DMS53 treated with DMSO at 0.1 percent for 48 hours (cell line): ENCODE measurements at regions not wholly inside any gene's neighbourhood (a gene's known extent, or its start where the extent isn't known, plus 50 kb on each side); places are given as distances from the start of the nearest gene placed in this dataset.
"Not testable (repeated sequence)": the region's sequence is repeated elsewhere in the genome, so short reads cannot be mapped to it uniquely, and the experiment has no call there.

Experiments
- DNase-seq: peaks from one replicate; lab custom pipeline; 2025; ENCODE audit not compliant: unreplicated experiment; lab: John Stamatoyannopoulos, UW

- DNase-seq, result no peak
Observed at GRCh38 chr9:87393706-87394230, 103.9 kb upstream of the DAPK1 start.

- DNase-seq, result peak; percentile 94
Observed at GRCh38 chr9:87395804-87396479, 101.7 kb upstream of the DAPK1 start.

DNA sequence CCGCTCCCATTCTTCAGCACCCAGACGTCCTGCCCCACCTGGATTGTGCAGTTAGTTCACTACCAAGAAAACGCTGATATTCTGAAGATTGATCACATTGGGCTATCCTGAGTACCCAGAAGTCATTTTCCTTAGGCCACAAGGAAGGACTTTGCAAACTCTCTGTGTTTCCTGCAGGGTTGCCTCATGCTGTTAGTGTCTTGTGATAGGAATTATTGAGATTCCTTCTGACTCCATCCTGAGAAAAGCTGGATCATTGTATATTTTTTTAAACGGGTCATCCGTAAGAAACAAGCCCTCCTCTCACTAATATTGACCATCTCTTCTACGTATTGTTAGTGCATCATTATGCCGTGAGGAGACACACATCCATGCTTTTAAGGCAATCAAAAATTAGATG, 96.0 kb upstream of the DAPK1 start:
- DNase-seq, result no peak

- DNase-seq, result no peak
Observed at GRCh38 chr9:87402537-87402936, 95.1 kb upstream of the DAPK1 start.

- no peak for DNase-seq
Observed at GRCh38 chr9:87405677-87406542, 91.8 kb upstream of the DAPK1 start.

DNA sequence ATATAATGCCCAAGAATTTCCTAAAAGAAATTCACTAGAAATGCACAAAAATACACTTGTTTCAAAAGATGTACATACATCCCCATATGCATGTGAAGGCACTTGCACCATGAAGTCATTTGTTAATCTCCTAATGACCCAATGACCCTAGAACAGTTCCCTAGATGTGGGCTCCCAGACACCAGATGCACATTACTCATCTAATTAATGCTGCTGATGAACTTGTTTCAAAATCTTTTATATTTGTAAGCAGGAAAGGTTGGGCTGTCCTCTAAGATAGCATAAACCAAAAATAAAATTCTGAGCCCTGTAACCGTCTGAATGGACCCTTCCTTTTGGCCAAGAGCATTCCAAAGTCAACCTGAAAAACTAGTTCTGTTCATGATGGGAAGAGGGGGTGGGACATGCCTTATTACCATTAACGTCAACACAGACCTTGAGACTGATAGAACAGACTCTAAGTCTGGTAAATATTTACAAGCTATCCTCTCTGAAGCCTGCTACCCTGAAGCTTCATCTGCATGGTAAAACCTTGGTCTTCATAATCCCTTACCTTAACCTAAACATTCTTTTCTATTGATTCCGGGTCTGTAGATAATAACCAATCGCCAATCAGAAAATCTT, 91.0 kb upstream of the DAPK1 start:
- DNase-seq, result peak; percentile 31

DNA sequence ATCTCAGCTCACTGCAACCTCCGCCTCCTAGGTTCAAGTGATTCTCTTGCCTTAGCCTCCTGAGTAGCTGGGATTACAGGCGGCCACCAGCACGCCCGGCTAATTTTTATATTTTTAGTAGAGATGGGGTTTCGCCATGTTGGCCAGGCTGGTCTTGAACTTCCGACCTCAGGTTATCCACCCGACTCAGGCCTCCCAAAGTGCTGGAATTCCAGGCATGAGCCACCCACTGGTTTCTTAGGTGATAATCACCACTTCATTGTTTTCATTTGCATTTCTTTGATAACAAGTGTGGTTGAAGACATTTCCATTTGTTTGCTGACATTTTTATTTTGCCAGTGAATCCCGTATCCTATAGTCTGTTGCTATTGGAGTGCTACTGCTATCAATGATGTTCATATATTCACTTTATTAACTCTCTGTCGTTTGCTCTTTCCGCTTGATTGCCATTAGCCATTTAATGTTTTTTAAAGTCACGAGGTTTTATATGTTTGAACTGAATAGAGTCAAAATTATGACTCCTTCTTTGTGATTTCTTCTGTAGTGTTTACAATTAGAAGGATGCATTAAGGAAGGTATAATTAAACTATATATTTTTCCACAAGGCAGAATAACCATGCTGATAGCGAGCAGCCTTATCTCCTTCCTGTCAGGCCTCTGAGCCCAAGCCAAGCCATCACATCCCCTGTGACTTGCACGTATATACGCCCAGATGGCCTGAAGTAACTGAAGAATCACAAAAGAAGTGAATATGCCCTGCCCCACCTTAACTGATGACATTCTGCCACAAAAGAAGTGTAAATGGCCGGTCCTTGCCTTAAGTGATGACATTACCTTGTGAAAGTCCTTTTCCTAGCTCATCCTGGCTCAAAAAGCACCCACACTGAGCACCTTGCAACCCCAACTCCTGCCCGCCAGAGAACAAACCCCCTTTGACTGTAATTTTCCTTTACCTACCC, 87.3 kb upstream of the DAPK1 start:
- DNase-seq, result not testable (repeated sequence)

GRCh38 chr9:87420884-87421283, 76.8 kb upstream of the DAPK1 start:
- no peak for DNase-seq

DNA sequence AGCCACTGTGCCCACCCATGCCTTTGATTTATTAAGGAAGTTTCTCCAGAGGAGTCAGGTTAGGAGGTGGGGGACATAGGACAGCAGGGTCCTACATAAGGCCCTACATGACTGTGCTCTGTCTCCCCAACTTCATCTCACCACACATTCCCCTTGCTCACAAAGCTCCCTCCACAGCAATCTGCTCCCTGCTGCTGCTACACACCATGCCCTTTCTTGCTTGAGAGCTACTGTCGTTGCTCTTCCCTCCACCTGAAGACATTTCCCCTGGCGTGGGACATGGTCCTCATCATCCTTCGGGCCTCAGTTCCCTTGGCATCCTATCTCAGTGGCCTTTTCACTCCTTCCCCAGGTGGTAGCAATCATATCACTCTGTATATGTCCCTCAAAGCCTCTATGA, 75.9 kb upstream of the DAPK1 start:
- DNase-seq, result no peak

- DNase-seq, result no peak
Observed at GRCh38 chr9:87422999-87423398, 74.7 kb upstream of the DAPK1 start.

GRCh38 chr9:87423885-87424284, 73.8 kb upstream of the DAPK1 start:
- DNase-seq, result not testable (repeated sequence)

DNA sequence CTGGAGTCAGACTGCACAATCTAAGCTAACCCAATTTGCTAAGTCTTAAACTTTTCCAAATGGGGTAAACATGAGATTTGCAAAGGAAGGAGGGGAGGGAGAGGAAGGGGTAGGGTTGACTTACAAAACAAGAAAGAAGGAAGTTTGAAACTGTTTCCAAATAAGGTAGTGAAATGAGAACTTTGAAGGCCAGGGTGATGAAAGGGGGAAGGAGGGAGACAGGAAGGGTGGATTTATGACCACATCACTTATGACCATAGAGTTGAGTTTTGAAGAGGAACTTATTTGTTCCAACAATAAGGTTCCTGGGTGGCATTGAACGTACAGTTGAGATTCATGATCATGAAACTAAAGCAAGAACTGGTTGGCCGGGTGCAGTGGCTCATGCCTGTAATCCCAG, 72.5 kb upstream of the DAPK1 start:
- no peak for DNase-seq

- no peak for DNase-seq
Observed at GRCh38 chr9:87427851-87428506, 69.7 kb upstream of the DAPK1 start.

DNA sequence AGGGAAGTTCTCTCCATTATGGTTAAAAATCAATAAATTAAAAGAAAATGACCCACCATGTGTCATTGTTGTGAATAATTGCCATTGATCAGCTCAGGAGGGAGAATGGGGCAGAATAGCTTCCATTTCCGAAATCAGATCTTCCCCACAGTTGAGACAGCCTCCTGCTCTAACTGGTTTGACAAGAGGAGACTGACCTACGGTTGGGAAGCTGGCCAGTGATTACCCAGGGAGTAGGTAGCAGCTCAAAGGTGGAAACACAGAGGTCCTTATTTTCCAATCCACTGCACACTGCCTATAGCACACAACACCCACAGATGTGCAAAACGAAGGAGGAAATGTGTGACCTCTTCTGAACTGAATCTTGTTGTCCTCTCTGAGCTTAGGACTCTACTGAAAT, 69.0 kb upstream of the DAPK1 start:
- peak; percentile 9 for DNase-seq

GRCh38 chr9:87431837-87432236, 65.8 kb upstream of the DAPK1 start:
- DNase-seq, result no peak

- no peak for DNase-seq
Observed at GRCh38 chr9:87433853-87434252, 63.8 kb upstream of the DAPK1 start.

DNA sequence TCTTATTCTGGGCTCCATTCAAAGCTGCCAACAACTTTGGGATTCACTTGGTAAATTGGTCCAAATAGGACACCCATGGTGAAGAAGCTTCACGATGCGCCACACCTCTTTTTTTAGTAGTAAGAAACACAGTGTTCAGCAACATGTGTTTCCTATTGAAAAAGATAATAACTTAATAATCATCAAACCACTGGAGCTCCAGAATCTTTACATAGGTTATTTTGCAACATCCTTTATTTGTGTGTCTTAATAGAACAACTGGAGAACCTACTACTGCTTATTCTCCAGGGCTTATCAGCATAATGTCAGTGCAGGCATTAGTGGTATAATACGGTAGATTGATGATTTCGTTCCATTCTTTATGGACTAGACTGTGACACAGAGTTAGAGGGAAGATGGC, 63.3 kb upstream of the DAPK1 start:
- no peak for DNase-seq

GRCh38 chr9:87435189-87435880, 62.3 kb upstream of the DAPK1 start:
- DNase-seq, result no peak

DNA sequence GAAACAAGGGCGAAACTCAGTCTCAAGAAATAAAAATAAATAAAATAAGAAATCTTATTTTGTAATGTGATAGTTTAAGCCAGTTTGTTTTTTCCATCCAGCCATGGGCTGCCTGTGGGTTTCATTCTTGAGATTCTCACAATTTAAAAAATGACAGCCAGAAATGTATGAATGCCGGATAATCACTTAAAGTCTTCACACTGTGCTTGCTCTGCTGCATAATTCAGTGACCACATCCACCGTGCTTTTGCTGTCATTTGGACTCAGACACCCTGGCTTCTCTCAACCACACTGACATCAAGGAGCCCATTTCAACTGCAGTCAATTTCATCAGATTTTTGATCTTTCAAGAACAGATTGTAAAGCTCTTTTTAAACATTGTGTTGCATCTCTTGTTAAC, 61.0 kb upstream of the DAPK1 start:
- DNase-seq, result no peak

DNA sequence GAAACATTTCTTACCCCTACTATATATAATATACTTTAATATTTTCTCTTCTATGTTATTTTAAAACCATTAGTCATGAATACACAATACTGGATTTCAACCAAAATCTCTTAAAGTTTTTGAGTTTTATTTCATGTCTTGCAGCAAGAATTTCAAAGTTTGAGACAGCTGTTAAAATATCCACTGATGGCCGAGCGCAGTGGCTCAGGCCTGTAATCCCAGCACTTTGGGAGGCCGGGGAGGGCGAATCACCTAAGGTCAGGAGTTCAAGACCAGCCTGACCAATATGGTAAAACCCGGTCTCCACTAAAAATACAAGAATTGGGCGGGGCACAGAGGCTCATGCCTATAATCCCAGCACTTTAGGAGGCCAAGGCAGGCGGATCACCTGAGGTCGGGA, 59.7 kb upstream of the DAPK1 start:
- no peak for DNase-seq
